ENCODE measurements at regions not wholly inside any gene's neighbourhood (a gene's known extent, or its start where the extent isn't known, plus 50 kb on each side); places are given as distances from the start of the nearest gene placed in this dataset.

GRCh38 chr5:158054223-158055110 is 195.5 kb upstream of the CLINT1 start:
- TF ChIP-seq POLR2AphosphoS5 (IDR thresholded peaks at IDR 0.05; ENCODE audit: low read depth) (no peak), SPI1 (IDR thresholded peaks at IDR 0.05; ENCODE audit: borderline replicate concordance, low read depth) (no peak), CTCF (IDR thresholded peaks at IDR 0.05; ENCODE audit: insufficient read depth, low read length) (no peak), REST (IDR thresholded peaks at IDR 0.05; ENCODE audit: insufficient replicate concordance, low read depth) (no peak), GABPA (IDR thresholded peaks at IDR 0.05; ENCODE audit: low read depth) (no peak)
- no peak overlapping the region for H3K4me3 ChIP-seq (replicated peaks; ENCODE audit: insufficient read depth, low read length)

GRCh38 chr5:158051036-158051435 is 192.1 kb upstream of the CLINT1 start:
- DNase-seq (ENCODE audit: low read depth in 1 of 2, low spot score in 1 of 2): no peak
- Histone ChIP-seq H3K27ac (replicated peaks) (no peak overlapping the region), H3K4me3 (replicated peaks; ENCODE audit: insufficient read depth, low read length) (no peak overlapping the region), H3K27me3 (ENCODE audit: insufficient read depth, poor library complexity, severe bottlenecking) (no peaks in the 10 kb centered on the region)
- no peak for TF ChIP-seq REST (IDR thresholded peaks at IDR 0.05; ENCODE audit: insufficient replicate concordance, low read depth)
- TF ChIP-seq CTCF (IDR thresholded peaks at IDR 0.05; ENCODE audit: insufficient read depth, low read length): no peak
- no peak for TF ChIP-seq SPI1 (IDR thresholded peaks at IDR 0.05; ENCODE audit: borderline replicate concordance, low read depth)
- no peak for TF ChIP-seq GABPA (IDR thresholded peaks at IDR 0.05; ENCODE audit: low read depth)
- no peak for TF ChIP-seq POLR2AphosphoS5 (IDR thresholded peaks at IDR 0.05; ENCODE audit: low read depth)

More at GRCh38 chr5:158054223-158055110, 195.5 kb upstream of the CLINT1 start:
- DNase-seq (ENCODE audit: low read depth in 1 of 2, low spot score in 1 of 2): no peak
- Histone ChIP-seq H3K27me3 (ENCODE audit: insufficient read depth, poor library complexity, severe bottlenecking) (no peaks in the 10 kb centered on the region), H3K27ac (replicated peaks) (no peak overlapping the region)

- Histone ChIP-seq H3K27ac (replicated peaks) (no peak overlapping the region), H3K4me3 (replicated peaks; ENCODE audit: insufficient read depth, low read length) (no peak overlapping the region), H3K27me3 (ENCODE audit: insufficient read depth, poor library complexity, severe bottlenecking) (no peaks in the 10 kb centered on the region)
- no peak for DNase-seq (ENCODE audit: low read depth in 1 of 2, low spot score in 1 of 2)
- TF ChIP-seq POLR2AphosphoS5 (IDR thresholded peaks at IDR 0.05; ENCODE audit: low read depth) (no peak), REST (IDR thresholded peaks at IDR 0.05; ENCODE audit: insufficient replicate concordance, low read depth) (no peak), SPI1 (IDR thresholded peaks at IDR 0.05; ENCODE audit: borderline replicate concordance, low read depth) (no peak), CTCF (IDR thresholded peaks at IDR 0.05; ENCODE audit: insufficient read depth, low read length) (no peak), GABPA (IDR thresholded peaks at IDR 0.05; ENCODE audit: low read depth) (no peak)
These were observed 191.5 kb upstream of the CLINT1 start for GRCh38 chr5:158050421-158050820.

Data from HL-60 (cell line).